ENCODE measurements at regions not wholly inside any gene's neighbourhood (a gene's known extent, or its start where the extent isn't known, plus 50 kb on each side); places are given as distances from the start of the nearest gene placed in this dataset.

DNA sequence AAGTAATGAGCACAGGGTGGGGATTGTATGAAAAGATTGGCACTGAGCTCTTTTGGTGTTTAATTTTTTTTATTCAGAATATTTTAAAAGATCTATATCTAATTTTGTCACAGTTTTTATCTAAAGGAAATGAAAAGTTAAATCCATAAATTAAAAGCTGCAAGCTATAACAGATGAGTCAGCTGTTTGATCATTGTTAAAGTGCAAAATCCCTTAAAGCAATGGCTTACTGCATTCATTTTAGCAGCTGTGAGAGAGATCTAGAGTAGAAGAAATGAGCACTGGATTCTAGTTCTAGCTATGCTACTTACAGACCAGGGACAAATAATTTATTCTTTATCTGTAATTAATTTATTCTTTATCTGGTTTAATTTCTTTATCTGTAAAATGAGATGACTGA, 245.9 kb downstream of the CD109 start:
- no peak for TF ChIP-seq CTCF (IDR thresholded peaks at IDR 0.05)
- TF ChIP-seq POLR2A (IDR thresholded peaks at IDR 0.05) = no peak
